HG03095 (cell line): ENCODE measurements at regions not wholly inside any gene's neighbourhood (a gene's known extent, or its start where the extent isn't known, plus 50 kb on each side); places are given as distances from the start of the nearest gene placed in this dataset.

Experiments used
- ATAC-seq: cut with Tn5 transposase; IDR thresholded peaks from one replicate; pipeline ENCODE4 v1.9.1; 2021; ENCODE audit warnings: moderate library complexity; ENCODE audit not compliant: unreplicated experiment

GRCh38 chr2:71277536-71278103 is 50.7 kb upstream of the PAIP2B start:
- ATAC-seq: no peak

GRCh38 chr2:71277147-71277475 is 50.2 kb upstream of the PAIP2B start:
- no peak for ATAC-seq

- peak; percentile 99 for ATAC-seq
Measured at GRCh38 chr2:71276311-71277146, 49.6 kb upstream of the PAIP2B start.
